ENCODE measurements at regions not wholly inside any gene's neighbourhood (a gene's known extent, or its start where the extent isn't known, plus 50 kb on each side); places are given as distances from the start of the nearest gene placed in this dataset.

DNA sequence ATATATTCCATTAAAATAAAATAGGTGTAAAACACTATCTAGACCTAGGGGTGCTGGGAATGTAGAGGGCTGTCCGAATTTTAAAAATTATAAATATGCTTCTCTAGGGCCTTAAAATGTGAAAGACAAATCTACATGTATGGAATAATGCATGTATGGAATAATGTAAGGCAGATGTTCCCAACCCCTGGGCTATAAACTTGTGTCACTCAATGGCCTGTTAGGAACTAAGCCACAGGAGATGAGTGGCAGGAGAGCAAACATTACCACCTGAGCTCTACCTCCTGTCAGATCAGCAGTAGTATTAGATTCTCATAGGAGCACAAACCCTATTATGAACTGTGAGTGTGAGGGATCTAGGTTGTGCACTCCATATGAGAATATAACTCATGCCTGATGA is 482.6 kb upstream of the TGFBR2 start:
- no peak for TF ChIP-seq POLR2AphosphoS5 (IDR thresholded peaks at IDR 0.05; ENCODE audit: borderline replicate concordance, low read depth, low read length)
- TF ChIP-seq FOXP2 (optimal IDR thresholded peaks at IDR 0.05; ENCODE audit: control extremely low read depth, extremely low read length, insufficient read depth): no peak
- no peak for TF ChIP-seq EZH2 (IDR thresholded peaks at IDR 0.05)

DNA sequence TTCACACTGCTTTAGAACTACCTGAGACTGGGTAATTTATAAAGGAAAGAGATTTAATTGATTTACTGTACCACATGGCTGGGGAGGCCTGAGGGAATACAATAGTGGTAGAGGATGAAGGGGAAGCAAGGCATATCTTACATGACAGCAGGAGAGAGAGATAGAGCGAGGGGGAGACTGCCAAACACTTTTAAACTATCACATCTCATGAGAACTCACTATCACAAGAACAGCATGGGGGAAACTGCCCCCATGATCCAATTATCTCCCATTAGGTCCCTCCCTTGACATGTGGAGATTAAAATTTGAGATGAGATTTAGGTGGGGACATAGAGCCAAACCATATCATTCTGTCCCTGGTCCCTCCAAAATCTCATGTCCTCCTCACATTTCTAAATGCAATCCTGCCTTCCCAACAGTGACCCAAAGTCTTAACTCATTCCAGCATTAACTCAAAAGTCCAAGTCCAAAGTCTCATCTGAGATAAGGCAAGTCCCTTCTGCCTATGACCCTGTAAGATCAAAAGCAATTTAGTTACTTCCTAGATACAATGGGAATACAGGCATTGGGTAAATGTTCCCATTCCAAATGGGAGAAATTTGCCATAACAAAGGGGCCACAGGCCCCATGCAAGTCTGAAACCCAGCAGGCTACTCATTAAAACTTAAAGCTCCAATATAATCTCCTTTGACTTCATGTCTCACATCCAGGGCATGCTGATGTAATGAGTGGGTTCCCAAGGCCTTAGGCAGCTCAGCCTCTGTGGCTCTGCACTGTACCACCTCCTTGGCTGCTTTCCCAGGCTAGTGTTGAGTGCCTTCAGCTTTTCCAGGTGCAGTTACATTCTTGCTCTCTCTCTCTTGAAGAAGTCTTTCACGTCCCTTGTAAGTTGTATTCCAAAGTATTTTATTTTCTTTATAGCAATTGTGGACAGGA is 481.7 kb upstream of the TGFBR2 start:
- TF ChIP-seq FOXP2 (optimal IDR thresholded peaks at IDR 0.05; ENCODE audit: control extremely low read depth, extremely low read length, insufficient read depth) (no peak), EZH2 (IDR thresholded peaks at IDR 0.05) (no peak), POLR2AphosphoS5 (IDR thresholded peaks at IDR 0.05; ENCODE audit: borderline replicate concordance, low read depth, low read length) (no peak)
- Histone ChIP-seq H3K9me3 (ENCODE audit: low read depth, low read length) (no peaks in the 10 kb centered on the region), H3K36me3 (ENCODE audit: insufficient read depth, low read length) (no peaks in the 10 kb centered on the region), H3K27ac (no peak overlapping the region), H3K4me3 (no peak overlapping the region), H3K9ac (ENCODE audit: insufficient read length) (no peak overlapping the region)
- DNase-seq (ENCODE audit: low read depth, low spot score): no peak

More for the DNA sequence above, 482.6 kb upstream of the TGFBR2 start:
- H3K9ac ChIP-seq (ENCODE audit: insufficient read length): no peak overlapping the region
- H3K36me3 ChIP-seq (ENCODE audit: insufficient read depth, low read length): no peaks in the 10 kb centered on the region
- no peak overlapping the region for H3K27ac ChIP-seq
- no peaks in the 10 kb centered on the region for H3K9me3 ChIP-seq (ENCODE audit: low read depth, low read length)
- no peak for DNase-seq (ENCODE audit: low read depth, low spot score)
- H3K4me3 ChIP-seq: no peak overlapping the region

DNA sequence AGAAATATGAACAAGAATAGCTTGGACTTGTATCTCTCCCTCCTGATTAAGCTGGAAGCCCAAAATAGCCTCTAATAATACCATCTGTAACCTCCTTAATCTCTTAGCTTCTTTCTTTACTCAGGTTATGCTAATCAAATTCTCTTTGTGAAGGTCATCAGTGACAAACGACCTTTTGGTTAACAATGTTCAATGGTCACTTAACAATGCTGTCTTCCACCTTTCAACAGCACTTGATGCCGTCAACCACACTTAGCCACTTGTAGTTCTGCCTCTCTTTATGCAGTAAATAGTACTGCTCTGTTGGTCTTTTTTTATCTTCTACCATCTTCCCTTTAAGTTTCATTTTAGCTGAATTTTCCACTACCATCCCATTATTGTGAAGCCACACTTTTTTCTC is 476.6 kb upstream of the TGFBR2 start:
- TF ChIP-seq FOXP2 (optimal IDR thresholded peaks at IDR 0.05; ENCODE audit: control extremely low read depth, extremely low read length, insufficient read depth) (no peak), POLR2AphosphoS5 (IDR thresholded peaks at IDR 0.05; ENCODE audit: borderline replicate concordance, low read depth, low read length) (no peak), EZH2 (IDR thresholded peaks at IDR 0.05) (no peak)
- H3K4me3 ChIP-seq: no peak overlapping the region
- H3K27ac ChIP-seq: no peak overlapping the region
- H3K9ac ChIP-seq (ENCODE audit: insufficient read length): no peak overlapping the region
- H3K9me3 ChIP-seq (ENCODE audit: low read depth, low read length): no peaks in the 10 kb centered on the region
- no peaks in the 10 kb centered on the region for H3K36me3 ChIP-seq (ENCODE audit: insufficient read depth, low read length)
- no peak for DNase-seq (ENCODE audit: low read depth, low spot score)

DNA sequence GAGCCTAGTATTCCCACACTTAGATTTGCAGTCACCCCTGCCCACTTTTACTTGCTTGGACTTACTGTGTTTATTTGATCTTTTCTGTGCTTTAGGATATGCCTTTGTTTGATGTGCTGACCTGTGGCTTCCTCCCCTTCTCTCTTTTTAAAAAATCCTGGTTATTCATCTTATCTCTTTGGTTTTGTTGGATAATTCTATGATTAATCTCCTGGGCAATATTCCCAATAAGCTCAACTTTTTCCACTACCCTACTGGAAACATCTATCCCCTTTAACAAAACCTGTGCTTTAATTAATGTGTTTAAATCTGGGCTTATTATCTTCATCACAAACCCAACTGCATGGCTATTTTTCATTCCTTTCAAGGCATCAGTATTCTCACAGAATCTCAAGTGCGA is 476.0 kb upstream of the TGFBR2 start:
- no peaks in the 10 kb centered on the region for H3K9me3 ChIP-seq (ENCODE audit: low read depth, low read length)
- H3K9ac ChIP-seq (ENCODE audit: insufficient read length): no peak overlapping the region
- H3K4me3 ChIP-seq: no peak overlapping the region
- H3K27ac ChIP-seq: no peak overlapping the region
- TF ChIP-seq FOXP2 (optimal IDR thresholded peaks at IDR 0.05; ENCODE audit: control extremely low read depth, extremely low read length, insufficient read depth): no peak
- TF ChIP-seq POLR2AphosphoS5 (IDR thresholded peaks at IDR 0.05; ENCODE audit: borderline replicate concordance, low read depth, low read length): no peak
- TF ChIP-seq EZH2 (IDR thresholded peaks at IDR 0.05): no peak
- no peak for DNase-seq (ENCODE audit: low read depth, low spot score)
- no peaks in the 10 kb centered on the region for H3K36me3 ChIP-seq (ENCODE audit: insufficient read depth, low read length)

DNA sequence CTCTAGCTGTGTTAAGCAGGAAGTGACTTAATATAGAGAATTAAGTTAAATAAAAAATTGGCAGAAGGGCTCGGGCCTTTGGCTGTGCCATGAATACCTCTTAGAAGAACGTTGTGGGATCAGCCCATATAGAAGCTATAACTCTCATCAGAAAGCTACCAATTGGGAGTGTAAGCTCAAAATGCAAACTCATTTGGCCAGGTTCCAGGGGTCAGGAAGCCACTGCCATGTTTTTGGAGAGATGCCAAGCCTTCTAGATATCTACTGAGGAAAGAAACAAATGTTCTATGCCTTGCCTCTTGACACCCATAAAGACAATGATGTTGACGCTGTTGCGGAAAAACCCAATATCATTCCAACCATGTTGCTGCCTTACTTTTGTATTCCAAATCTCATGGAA is 475.2 kb upstream of the TGFBR2 start:
- no peak overlapping the region for H3K27ac ChIP-seq
- no peak for DNase-seq (ENCODE audit: low read depth, low spot score)

DNA sequence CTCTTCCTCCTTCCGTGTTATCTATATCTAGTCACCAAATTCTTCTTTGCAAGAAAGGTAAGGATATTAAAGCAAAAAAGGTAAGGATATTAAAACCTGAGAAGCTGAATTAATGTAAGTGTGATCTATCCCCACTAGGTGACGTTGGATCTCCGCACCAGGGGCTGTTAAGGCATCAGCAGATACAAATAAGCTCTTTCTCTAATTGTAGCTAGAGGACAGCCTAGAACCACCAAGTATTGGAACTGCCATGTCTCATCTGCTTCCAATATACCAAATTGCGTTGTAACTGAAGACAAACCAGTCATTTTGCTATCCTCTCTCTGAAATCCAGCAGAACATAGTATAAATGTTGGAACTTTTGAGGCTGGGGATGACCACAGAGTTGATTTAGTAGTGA is 471.2 kb upstream of the TGFBR2 start:
- DNase-seq (ENCODE audit: low read depth, low spot score): no peak
- TF ChIP-seq POLR2AphosphoS5 (IDR thresholded peaks at IDR 0.05; ENCODE audit: borderline replicate concordance, low read depth, low read length) (no peak), FOXP2 (optimal IDR thresholded peaks at IDR 0.05; ENCODE audit: control extremely low read depth, extremely low read length, insufficient read depth) (no peak), EZH2 (IDR thresholded peaks at IDR 0.05) (no peak)

More for the DNA sequence above, 475.2 kb upstream of the TGFBR2 start:
- Histone ChIP-seq H3K36me3 (ENCODE audit: insufficient read depth, low read length) (no peaks in the 10 kb centered on the region), H3K9ac (ENCODE audit: insufficient read length) (no peak overlapping the region), H3K9me3 (ENCODE audit: low read depth, low read length) (no peaks in the 10 kb centered on the region), H3K4me3 (no peak overlapping the region)
- no peak for TF ChIP-seq FOXP2 (optimal IDR thresholded peaks at IDR 0.05; ENCODE audit: control extremely low read depth, extremely low read length, insufficient read depth)
- no peak for TF ChIP-seq EZH2 (IDR thresholded peaks at IDR 0.05)
- no peak for TF ChIP-seq POLR2AphosphoS5 (IDR thresholded peaks at IDR 0.05; ENCODE audit: borderline replicate concordance, low read depth, low read length)

DNA sequence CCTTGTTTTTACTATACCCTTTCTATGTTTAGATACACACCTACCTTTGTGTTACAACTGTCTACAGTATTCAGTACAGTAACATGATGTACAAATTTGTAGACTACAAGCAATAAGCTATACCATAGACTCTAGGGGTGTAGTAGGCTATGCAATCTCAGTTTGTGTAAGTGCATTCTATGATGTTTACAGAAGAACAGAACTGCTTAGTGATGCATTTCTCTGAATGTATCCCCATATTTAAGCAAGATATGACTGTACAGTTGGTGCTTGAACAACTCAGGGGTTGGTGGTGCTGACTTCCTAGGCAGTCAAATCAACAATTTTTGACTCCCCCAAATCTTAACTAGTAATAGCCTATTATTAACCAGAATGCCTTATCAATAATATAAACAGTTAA is 467.1 kb upstream of the TGFBR2 start:
- DNase-seq (ENCODE audit: low read depth, low spot score): no peak
- Histone ChIP-seq H3K4me3 (no peak overlapping the region), H3K27ac (no peak overlapping the region), H3K36me3 (ENCODE audit: insufficient read depth, low read length) (no peaks in the 10 kb centered on the region), H3K9ac (ENCODE audit: insufficient read length) (no peak overlapping the region), H3K9me3 (ENCODE audit: low read depth, low read length) (no peaks in the 10 kb centered on the region)
- no peak for TF ChIP-seq EZH2 (IDR thresholded peaks at IDR 0.05)
- TF ChIP-seq FOXP2 (optimal IDR thresholded peaks at IDR 0.05; ENCODE audit: control extremely low read depth, extremely low read length, insufficient read depth): no peak
- no peak for TF ChIP-seq POLR2AphosphoS5 (IDR thresholded peaks at IDR 0.05; ENCODE audit: borderline replicate concordance, low read depth, low read length)

More for the DNA sequence above, 471.2 kb upstream of the TGFBR2 start:
- Histone ChIP-seq H3K4me3 (no peak overlapping the region), H3K9me3 (ENCODE audit: low read depth, low read length) (no peaks in the 10 kb centered on the region), H3K27ac (no peak overlapping the region), H3K9ac (ENCODE audit: insufficient read length) (no peak overlapping the region), H3K36me3 (ENCODE audit: insufficient read depth, low read length) (no peaks in the 10 kb centered on the region)

DNA sequence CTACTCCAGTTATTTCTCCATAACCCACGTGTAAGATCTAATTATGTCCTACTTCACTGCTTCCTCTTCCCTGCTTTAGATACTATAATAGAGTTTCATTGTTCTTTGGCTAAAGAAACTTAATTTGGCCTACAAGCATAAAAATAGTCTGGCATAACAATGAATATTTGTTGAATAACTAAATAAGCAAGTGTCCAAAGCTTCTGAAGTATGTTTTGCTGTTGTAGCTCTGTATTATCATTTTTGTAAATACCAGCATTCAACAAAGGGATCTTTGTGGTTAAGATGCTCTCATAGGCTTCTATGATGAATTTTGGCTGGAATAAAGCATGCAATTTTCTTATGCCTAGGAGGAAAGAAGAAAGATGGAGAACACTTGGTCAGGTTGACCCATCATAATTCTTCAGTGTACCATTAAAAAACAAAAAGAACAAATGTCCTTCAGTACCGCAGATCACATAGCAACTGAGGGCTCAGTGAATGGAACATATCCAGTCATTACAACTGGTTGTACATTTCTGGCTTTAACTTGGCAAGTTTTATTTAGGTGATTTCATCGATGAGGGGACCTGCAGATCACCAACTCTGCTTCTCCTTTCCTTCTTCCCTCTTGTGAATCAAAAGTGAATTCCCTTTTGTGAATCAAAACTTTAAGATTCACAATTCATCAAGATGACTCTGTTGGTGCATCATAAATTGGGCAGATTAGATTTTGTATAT is 465.9 kb upstream of the TGFBR2 start:
- H3K27ac ChIP-seq: no peak overlapping the region
- H3K36me3 ChIP-seq (ENCODE audit: insufficient read depth, low read length): no peaks in the 10 kb centered on the region
- no peak for TF ChIP-seq EZH2 (IDR thresholded peaks at IDR 0.05)
- no peak for TF ChIP-seq FOXP2 (optimal IDR thresholded peaks at IDR 0.05; ENCODE audit: control extremely low read depth, extremely low read length, insufficient read depth)
- TF ChIP-seq POLR2AphosphoS5 (IDR thresholded peaks at IDR 0.05; ENCODE audit: borderline replicate concordance, low read depth, low read length): no peak
- H3K9ac ChIP-seq (ENCODE audit: insufficient read length): no peak overlapping the region
- no peak for DNase-seq (ENCODE audit: low read depth, low spot score)
- H3K9me3 ChIP-seq (ENCODE audit: low read depth, low read length): no peaks in the 10 kb centered on the region
- no peak overlapping the region for H3K4me3 ChIP-seq
